Calu3 (cell line): ENCODE measurements at regions not wholly inside any gene's neighbourhood (a gene's known extent, or its start where the extent isn't known, plus 50 kb on each side); places are given as distances from the start of the nearest gene placed in this dataset.

Experiments
- BruUV-seq: library from RNA; stranded (reverse); fragments of 400-500 nt; replicated peaks from 2 replicates; lab custom pipeline; 2021; lab: Mats Ljungman, UMichigan
- CTCF ChIA-PET: fragments of 300-600 bp; sonication (Branson Sonifier 250); formaldehyde crosslinking; loops from one replicate; lab custom pipeline; 2022; ENCODE audit warnings: antibody characterized with exemption; lab: Charles Lee
- DNase-seq: peaks from one replicate; pipeline ENCODE4 v3.0.0; 2022
- H3K27ac Mint-ChIP-seq: one replicate; pipeline ENCODE4 v1.8.0; 2022; ENCODE audit warnings: mixed read lengths; ENCODE audit not compliant: unreplicated experiment
- H3K27me3 Mint-ChIP-seq: one replicate; pipeline ENCODE4 v1.8.0; 2022; ENCODE audit warnings: mixed read lengths; ENCODE audit not compliant: unreplicated experiment
- H3K36me3 Mint-ChIP-seq: one replicate; pipeline ENCODE4 v1.8.0; 2022; ENCODE audit warnings: mild to moderate bottlenecking, moderate library complexity, mixed read lengths; ENCODE audit not compliant: insufficient read depth, unreplicated experiment
- H3K4me1 Mint-ChIP-seq: one replicate; pipeline ENCODE4 v1.8.0; 2022; ENCODE audit warnings: mild to moderate bottlenecking, low read depth, mixed read lengths; ENCODE audit not compliant: unreplicated experiment
- H3K4me3 Mint-ChIP-seq: one replicate; pipeline ENCODE4 v1.8.0; 2022; ENCODE audit warnings: mild to moderate bottlenecking, low read depth, moderate library complexity, mixed read lengths; ENCODE audit not compliant: unreplicated experiment
- H3K9me3 Mint-ChIP-seq: one replicate; pipeline ENCODE4 v1.8.0; 2022; ENCODE audit warnings: low read depth, mixed read lengths; ENCODE audit not compliant: unreplicated experiment
- intact Hi-C: fragments of 100-400 bp; cut with micrococcal nuclease; formaldehyde crosslinking; loops from one replicate; pipeline ENCODE4 v1.10.0; 2022; ENCODE audit not compliant: unreplicated experiment
- TF ChIP-seq, protein P1 (sequence below): fragments of 200-600 bp; IDR thresholded peaks from one replicate; pipeline ENCODE4 v1.8.0; 2022; ENCODE audit warnings: antibody characterized with exemption; ENCODE audit not compliant: unreplicated experiment

DNA sequence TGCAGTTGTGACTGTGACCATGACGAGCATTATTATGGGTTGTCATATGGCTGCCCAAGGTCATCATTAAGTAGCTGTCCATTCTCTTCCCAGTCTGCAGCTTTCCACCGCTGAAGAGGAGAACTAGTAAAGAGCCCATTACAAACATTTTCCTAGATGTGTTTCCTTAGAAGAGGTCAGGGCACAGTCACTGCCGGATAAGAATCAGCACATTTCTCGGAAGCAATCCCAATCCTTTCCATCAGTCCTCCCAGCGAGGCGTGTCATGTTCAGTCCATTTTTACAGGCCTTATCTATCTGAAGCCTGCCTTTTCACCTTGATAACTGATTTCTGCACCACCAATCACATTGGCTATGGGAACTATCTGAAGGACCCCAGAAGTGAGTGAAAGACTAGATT lies 319.9 kb upstream of the SLC14A2 start:
- no peak overlapping the region for H3K27ac Mint-ChIP-seq
- BruUV-seq: no TSS peak
- no peaks in the 10 kb centered on the region for H3K36me3 Mint-ChIP-seq
- DNase-seq: no peak
- H3K27me3 Mint-ChIP-seq: peaks cover 11% of the 10 kb centered on the region
- H3K4me1 Mint-ChIP-seq: no peaks in the 10 kb centered on the region
- H3K9me3 Mint-ChIP-seq: no peaks in the 10 kb centered on the region
- H3K4me3 Mint-ChIP-seq: no peak overlapping the region
- CTCF ChIA-PET: interaction anchor here (1.0 kb wide), 1 partner anchor 16 kb away, joined by 3 read pairs; no protein-coding TSS in a partner anchor
- intact Hi-C loops: no loop called here
- TF ChIP-seq, protein P1, sequence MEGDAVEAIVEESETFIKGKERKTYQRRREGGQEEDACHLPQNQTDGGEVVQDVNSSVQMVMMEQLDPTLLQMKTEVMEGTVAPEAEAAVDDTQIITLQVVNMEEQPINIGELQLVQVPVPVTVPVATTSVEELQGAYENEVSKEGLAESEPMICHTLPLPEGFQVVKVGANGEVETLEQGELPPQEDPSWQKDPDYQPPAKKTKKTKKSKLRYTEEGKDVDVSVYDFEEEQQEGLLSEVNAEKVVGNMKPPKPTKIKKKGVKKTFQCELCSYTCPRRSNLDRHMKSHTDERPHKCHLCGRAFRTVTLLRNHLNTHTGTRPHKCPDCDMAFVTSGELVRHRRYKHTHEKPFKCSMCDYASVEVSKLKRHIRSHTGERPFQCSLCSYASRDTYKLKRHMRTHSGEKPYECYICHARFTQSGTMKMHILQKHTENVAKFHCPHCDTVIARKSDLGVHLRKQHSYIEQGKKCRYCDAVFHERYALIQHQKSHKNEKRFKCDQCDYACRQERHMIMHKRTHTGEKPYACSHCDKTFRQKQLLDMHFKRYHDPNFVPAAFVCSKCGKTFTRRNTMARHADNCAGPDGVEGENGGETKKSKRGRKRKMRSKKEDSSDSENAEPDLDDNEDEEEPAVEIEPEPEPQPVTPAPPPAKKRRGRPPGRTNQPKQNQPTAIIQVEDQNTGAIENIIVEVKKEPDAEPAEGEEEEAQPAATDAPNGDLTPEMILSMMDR: no peak

DNA sequence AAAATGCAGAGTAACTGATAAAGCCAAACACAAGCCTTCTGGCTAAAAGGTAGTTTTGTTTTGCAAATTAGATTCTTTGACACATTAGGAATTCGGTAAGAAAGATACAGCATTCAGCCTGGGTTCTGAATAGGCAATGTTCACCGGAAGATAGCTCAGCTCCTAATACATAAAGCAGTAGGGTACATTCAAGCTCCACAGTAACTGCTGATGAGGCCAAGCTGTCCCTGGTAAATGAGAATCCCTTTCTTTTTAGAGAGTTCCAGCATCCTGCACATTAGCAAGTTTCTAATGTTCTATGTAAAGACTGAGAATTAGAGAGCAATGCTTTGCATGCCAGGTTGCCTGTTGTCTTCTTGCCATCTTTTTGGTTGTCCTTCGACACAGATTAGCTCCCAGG lies 316.3 kb upstream of the SLC14A2 start:
- BruUV-seq: no TSS peak
- Mint-ChIP-seq H3K27me3 (no peaks in the 10 kb centered on the region), H3K4me1 (no peaks in the 10 kb centered on the region), H3K4me3 (no peak overlapping the region), H3K27ac (no peak overlapping the region), H3K9me3 (no peaks in the 10 kb centered on the region), H3K36me3 (no peaks in the 10 kb centered on the region)
- intact Hi-C loops: no loop called here
- TF ChIP-seq, protein P1: no peak
- DNase-seq: no peak
- CTCF ChIA-PET: no interaction called here

DNA sequence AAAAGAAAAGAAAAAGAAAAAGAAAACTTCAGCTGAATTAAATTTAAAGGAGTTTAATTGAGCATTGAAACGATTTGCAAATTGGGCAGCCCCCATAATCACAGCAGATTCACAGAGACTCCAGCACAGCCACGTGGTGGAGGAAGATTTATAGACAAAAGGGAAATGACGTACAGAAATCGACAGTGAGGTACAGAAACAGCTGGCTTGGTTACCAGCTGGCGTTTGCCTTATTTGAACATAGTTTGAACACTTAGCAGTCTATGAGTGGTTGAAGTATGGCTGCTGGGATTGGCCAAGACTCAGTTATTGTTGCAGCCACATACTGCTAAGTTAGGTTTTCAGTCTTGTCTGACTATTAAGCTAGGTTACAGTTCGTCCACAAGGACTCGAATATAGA lies 312.2 kb upstream of the SLC14A2 start:
- H3K9me3 Mint-ChIP-seq: no peaks in the 10 kb centered on the region
- no peaks in the 10 kb centered on the region for H3K36me3 Mint-ChIP-seq
- CTCF ChIA-PET: no interaction called here
- TF ChIP-seq, protein P1: no peak
- H3K27me3 Mint-ChIP-seq: no peaks in the 10 kb centered on the region
- no peak overlapping the region for H3K27ac Mint-ChIP-seq
- intact Hi-C loops: no loop called here
- BruUV-seq: no TSS peak
- H3K4me1 Mint-ChIP-seq: no peaks in the 10 kb centered on the region
- no peak for DNase-seq
- no peak overlapping the region for H3K4me3 Mint-ChIP-seq

DNA sequence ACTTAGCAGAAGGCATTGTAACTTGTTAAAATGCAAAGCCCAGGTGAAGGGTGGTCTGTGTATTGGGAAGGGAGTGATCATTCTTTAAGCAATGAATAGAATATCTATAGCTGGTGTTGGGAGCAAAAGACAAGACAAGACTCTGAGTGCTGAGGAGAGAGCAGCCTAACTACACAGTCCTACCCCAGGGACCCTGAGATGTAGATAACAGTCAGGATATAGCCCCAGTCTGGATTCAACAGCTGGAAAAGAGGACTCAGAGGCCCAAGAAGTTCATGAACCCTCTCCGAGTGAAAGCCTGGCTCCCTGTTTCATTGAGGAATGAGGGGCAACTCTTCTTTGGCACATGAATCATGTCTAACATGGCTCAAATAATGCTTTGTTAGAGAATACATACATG lies 310.7 kb upstream of the SLC14A2 start:
- CTCF ChIA-PET: no interaction called here
- TF ChIP-seq, protein P1: no peak
- Mint-ChIP-seq H3K27ac (no peak overlapping the region), H3K4me1 (no peaks in the 10 kb centered on the region), H3K36me3 (no peaks in the 10 kb centered on the region), H3K9me3 (no peaks in the 10 kb centered on the region), H3K4me3 (no peak overlapping the region), H3K27me3 (peaks cover 8% of the 10 kb centered on the region)
- no TSS peak for BruUV-seq
- intact Hi-C loops: no loop called here
- DNase-seq: no peak
